DND-41 (cell line): ENCODE measurements at regions not wholly inside any gene's neighbourhood (a gene's known extent, or its start where the extent isn't known, plus 50 kb on each side); places are given as distances from the start of the nearest gene placed in this dataset.

Source experiments
- ATAC-seq: fragments of 200-7000 bp; cut with Tn5 transposase; 3 replicates; pipeline ENCODE4 v1.9.1; 2021; ENCODE audit warnings: low read depth; ENCODE audit not compliant: insufficient read depth
- DNase-seq: peaks from one replicate; pipeline ENCODE4 v3.0.0-alpha.2; 2020
- H2AFZ ChIP-seq: 2 replicates; pipeline ENCODE4 v1.6.0; 2012; ENCODE audit warnings: low read depth, low read length
- H3K27ac ChIP-seq: 2 replicates; pipeline ENCODE4 v1.5.1; 2012; ENCODE audit warnings: low read length, inconsistent platforms
- H3K27me3 ChIP-seq: fragments of 200-600 bp; sonication (generic); 2 replicates; pipeline ENCODE4 v1.6.0; 2012; ENCODE audit warnings: low read length, mild to moderate bottlenecking, inconsistent platforms; ENCODE audit not compliant: insufficient read depth, poor library complexity
- H3K36me3 ChIP-seq: 2 replicates; pipeline ENCODE4 v1.5.1; 2012; ENCODE audit warnings: low read length, inconsistent platforms; ENCODE audit not compliant: insufficient read depth
- H3K4me1 ChIP-seq: 2 replicates; pipeline ENCODE4 v1.5.1; 2012; ENCODE audit warnings: mild to moderate bottlenecking, low read length; ENCODE audit not compliant: insufficient read depth
- H3K4me2 ChIP-seq: 2 replicates; pipeline ENCODE4 v1.6.0; 2012; ENCODE audit warnings: mild to moderate bottlenecking, moderate library complexity, low read length, inconsistent platforms; ENCODE audit not compliant: insufficient read depth
- H3K4me3 ChIP-seq, 2 experiments: fragments of 200-600 bp in 1 of 2; shearing (Covaris generic) in 1 of 2; 2 replicates each; pipeline ENCODE4 v1.5.1; 2012 to 2016; ENCODE audit warnings: inconsistent platforms in 2 of 2, low read length in 2 of 2, mild to moderate bottlenecking in 2 of 2, low read depth in 1 of 2, moderate library complexity in 1 of 2
- H3K79me2 ChIP-seq: 2 replicates; pipeline ENCODE4 v1.6.0; 2012; ENCODE audit warnings: low read length, inconsistent platforms; ENCODE audit not compliant: insufficient read depth
- H3K9ac ChIP-seq: 2 replicates; pipeline ENCODE4 v1.6.0; 2012; ENCODE audit warnings: low read depth, mild to moderate bottlenecking, inconsistent platforms, low read length, moderate library complexity
- H3K9me3 ChIP-seq: 2 replicates; pipeline ENCODE4 v1.5.1; 2012; ENCODE audit warnings: low read length, moderate library complexity, mild to moderate bottlenecking, inconsistent platforms; ENCODE audit not compliant: insufficient read depth, severe bottlenecking
- H4K20me1 ChIP-seq: 2 replicates; pipeline ENCODE4 v1.6.0; 2012; ENCODE audit warnings: low read length; ENCODE audit not compliant: insufficient read depth
- EZH2 ChIP-seq: IDR thresholded peaks from 3 replicates; pipeline ENCODE4 v1.6.1; 2012; ENCODE audit warnings: borderline replicate concordance, low read depth, mild to moderate bottlenecking, moderate library complexity, low read length, inconsistent platforms; ENCODE audit not compliant: severe bottlenecking
- TF ChIP-seq, protein P1 (sequence below): IDR thresholded peaks from 2 replicates; pipeline ENCODE4 v1.5.1; 2012; ENCODE audit warnings: borderline replicate concordance, low read length, moderate library complexity, mild to moderate bottlenecking; ENCODE audit not compliant: poor library complexity, severe bottlenecking; ENCODE audit errors: extremely low read depth

DNA sequence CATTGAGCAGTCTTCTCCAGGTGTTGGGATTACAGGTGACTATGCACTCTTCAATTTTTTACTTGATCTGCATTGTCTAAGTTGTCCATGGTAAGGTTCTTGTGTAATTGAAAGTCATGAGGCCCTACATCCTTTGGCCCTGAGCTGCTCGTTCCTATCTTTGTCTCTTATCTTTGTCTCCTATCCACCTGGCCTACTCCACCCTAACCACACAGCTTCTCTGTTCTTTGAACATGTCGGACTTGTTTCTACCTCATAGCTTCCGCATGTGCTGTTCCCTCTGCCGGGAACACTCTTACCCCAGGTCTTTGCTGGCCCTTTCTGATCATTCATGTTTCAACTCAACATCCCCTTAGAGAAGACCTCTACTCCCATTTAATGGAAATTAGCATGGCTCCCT, 194.8 kb upstream of the TBX3 start:
- ATAC-seq, result no peak
- no peak for TF ChIP-seq EZH2
- TF ChIP-seq, protein P1, sequence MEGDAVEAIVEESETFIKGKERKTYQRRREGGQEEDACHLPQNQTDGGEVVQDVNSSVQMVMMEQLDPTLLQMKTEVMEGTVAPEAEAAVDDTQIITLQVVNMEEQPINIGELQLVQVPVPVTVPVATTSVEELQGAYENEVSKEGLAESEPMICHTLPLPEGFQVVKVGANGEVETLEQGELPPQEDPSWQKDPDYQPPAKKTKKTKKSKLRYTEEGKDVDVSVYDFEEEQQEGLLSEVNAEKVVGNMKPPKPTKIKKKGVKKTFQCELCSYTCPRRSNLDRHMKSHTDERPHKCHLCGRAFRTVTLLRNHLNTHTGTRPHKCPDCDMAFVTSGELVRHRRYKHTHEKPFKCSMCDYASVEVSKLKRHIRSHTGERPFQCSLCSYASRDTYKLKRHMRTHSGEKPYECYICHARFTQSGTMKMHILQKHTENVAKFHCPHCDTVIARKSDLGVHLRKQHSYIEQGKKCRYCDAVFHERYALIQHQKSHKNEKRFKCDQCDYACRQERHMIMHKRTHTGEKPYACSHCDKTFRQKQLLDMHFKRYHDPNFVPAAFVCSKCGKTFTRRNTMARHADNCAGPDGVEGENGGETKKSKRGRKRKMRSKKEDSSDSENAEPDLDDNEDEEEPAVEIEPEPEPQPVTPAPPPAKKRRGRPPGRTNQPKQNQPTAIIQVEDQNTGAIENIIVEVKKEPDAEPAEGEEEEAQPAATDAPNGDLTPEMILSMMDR, result no peak
- no peak overlapping the region for H3K4me3 ChIP-seq

DNA sequence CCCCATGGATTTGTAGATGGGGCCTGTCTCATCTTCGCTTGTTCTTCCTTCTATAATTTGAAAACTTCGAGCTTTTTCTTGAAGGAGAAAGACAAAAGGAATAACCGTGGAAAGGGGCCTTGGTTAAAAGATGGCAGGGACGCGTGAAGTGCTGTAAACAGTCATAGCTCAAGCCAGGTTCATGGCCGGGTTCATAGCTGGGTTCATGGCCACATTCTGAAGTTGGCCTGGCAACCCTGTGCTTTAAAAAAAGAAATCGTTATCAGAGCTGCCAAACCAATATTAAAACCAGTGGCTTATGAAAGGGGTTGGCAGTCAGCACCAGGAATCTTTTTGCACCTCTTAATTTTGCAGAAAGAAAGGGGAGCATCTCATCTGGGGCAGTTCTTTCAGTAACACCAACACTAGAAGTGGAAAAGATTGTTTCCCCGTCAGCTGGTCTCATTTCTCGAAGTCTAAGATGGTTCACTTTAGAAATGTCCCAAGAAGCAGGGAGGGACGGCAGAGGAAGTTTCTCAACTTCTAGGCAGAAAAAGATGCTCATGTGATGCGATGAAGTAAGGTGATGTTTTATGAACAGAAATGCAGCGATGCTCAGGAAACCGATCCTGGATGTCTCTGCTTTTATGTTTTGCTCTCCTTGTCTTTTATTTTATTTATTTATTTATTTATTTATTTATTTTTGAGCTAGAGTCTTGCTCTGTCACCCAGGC, 193.1 kb upstream of the TBX3 start:
- Histone ChIP-seq H3K9me3 (no peaks in the 10 kb centered on the region), H3K4me1 (no peaks in the 10 kb centered on the region), H4K20me1 (no peaks in the 10 kb centered on the region; the same call in 1 of the 2 replicates), H2AFZ (no peak overlapping the region), H3K27ac (no peak overlapping the region), H3K4me2 (no peak overlapping the region), H3K36me3 (no peaks in the 10 kb centered on the region), H3K4me3 (no peak overlapping the region), H3K27me3 (no peaks in the 10 kb centered on the region), H3K9ac (no peak overlapping the region), H3K79me2 (no peaks in the 10 kb centered on the region)
- no peak for ATAC-seq
- TF ChIP-seq EZH2, result no peak
- TF ChIP-seq, protein P1, result no peak
- DNase-seq, result no peak

More for the DNA sequence above, 194.8 kb upstream of the TBX3 start:
- DNase-seq, result no peak
- Histone ChIP-seq H3K9ac (no peak overlapping the region), H3K9me3 (no peaks in the 10 kb centered on the region), H4K20me1 (no peaks in the 10 kb centered on the region; the same call in 1 of the 2 replicates), H3K36me3 (no peaks in the 10 kb centered on the region), H3K27ac (no peak overlapping the region), H3K4me1 (no peaks in the 10 kb centered on the region), H2AFZ (no peak overlapping the region), H3K79me2 (no peaks in the 10 kb centered on the region), H3K4me2 (no peak overlapping the region), H3K27me3 (no peaks in the 10 kb centered on the region)

DNA sequence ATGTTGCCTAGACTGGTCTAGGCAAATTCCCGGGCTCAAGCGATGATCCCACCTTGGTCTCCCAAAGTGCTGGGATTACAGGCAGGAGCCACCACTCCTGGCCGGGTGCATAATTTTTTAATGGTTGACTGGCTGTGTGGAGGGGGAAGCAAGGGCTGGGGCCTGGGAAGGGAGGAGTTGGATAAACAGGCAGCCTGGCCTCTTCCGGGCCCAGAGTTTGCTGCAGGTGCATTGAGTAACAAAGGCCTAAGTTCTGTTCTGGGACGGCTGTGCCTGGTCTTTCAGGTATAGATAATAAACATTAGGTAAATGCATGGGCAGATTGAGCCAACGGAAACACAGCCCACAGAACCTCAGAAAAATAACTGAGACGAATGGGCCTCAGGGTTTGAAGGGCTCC, 191.3 kb upstream of the TBX3 start:
- H3K4me3 ChIP-seq, result no peak overlapping the region
- H4K20me1 ChIP-seq, result no peaks in the 10 kb centered on the region; the same call in 1 of the 2 replicates
- no peak overlapping the region for H2AFZ ChIP-seq
- ATAC-seq (no peak), DNase-seq (no peak)
- H3K36me3 ChIP-seq, result no peaks in the 10 kb centered on the region
- TF ChIP-seq EZH2, result no peak
- TF ChIP-seq, protein P1, result no peak
- H3K9me3 ChIP-seq, result no peaks in the 10 kb centered on the region
- H3K27ac ChIP-seq, result no peak overlapping the region
- H3K4me1 ChIP-seq, result no peaks in the 10 kb centered on the region
- H3K27me3 ChIP-seq, result no peaks in the 10 kb centered on the region
- H3K79me2 ChIP-seq, result no peaks in the 10 kb centered on the region
- H3K4me2 ChIP-seq, result no peak overlapping the region
- H3K9ac ChIP-seq, result no peak overlapping the region
